ENCODE measurements at regions not wholly inside any gene's neighbourhood (a gene's known extent, or its start where the extent isn't known, plus 50 kb on each side); places are given as distances from the start of the nearest gene placed in this dataset.

GRCh38 chr14:51593397-51593796 is 58.3 kb upstream of the FRMD6 start (continued):
- TF ChIP-seq REST (IDR thresholded peaks at IDR 0.05; ENCODE audit: unreplicated experiment) = no peak
- no peak for TF ChIP-seq EZH2phosphoT487 (IDR thresholded peaks at IDR 0.05; ENCODE audit: unreplicated experiment)
- no peak for TF ChIP-seq ZNF114 (CRISPR knock-in tag; IDR thresholded peaks at IDR 0.05)
- no peak for TF ChIP-seq ETS1 (IDR thresholded peaks at IDR 0.05)

- H3K36me3 Mint-ChIP-seq (ENCODE audit: low read depth) = no peaks in the 10 kb centered on the region
- H3K4me2 ChIP-seq = no peak overlapping the region
- ATAC-seq (no peak), DNase-seq (ENCODE audit: low spot score) (no peak)
- no peaks in the 10 kb centered on the region for H3K9me3 Mint-ChIP-seq
- peaks cover 4% of the 10 kb centered on the region; the same call in 1 of the 2 replicates for H3K9me2 ChIP-seq (ENCODE audit: insufficient read depth)
- no peaks in the 10 kb centered on the region for H3K79me2 ChIP-seq (replicated peaks; ENCODE audit: insufficient read depth)
- H3K4me1 Mint-ChIP-seq = peaks cover 17% of the 10 kb centered on the region; the same call in 2 of the 3 replicates
- H3K36me3 ChIP-seq (ENCODE audit: insufficient read depth) = no peaks in the 10 kb centered on the region
- peaks cover 2% of the 10 kb centered on the region for H3K27me3 Mint-ChIP-seq (ENCODE audit: insufficient read depth, low read depth, poor library complexity)
- no peak overlapping the region for H3K27ac ChIP-seq (ENCODE audit: low read depth)
- H3K4me3 ChIP-seq = no peak overlapping the region
- H4K20me1 ChIP-seq (replicated peaks; ENCODE audit: insufficient read depth) = no peaks in the 10 kb centered on the region
- H2AFZ ChIP-seq = no peak overlapping the region
- H3K27me3 ChIP-seq (ENCODE audit: insufficient read depth) = no peaks in the 10 kb centered on the region
- H3K4me3 Mint-ChIP-seq = no peak overlapping the region
- H3K4me1 ChIP-seq (ENCODE audit: insufficient read depth) = peaks cover 11% of the 10 kb centered on the region
- no peak overlapping the region for H3K27ac Mint-ChIP-seq
- H3F3A ChIP-seq (replicated peaks; ENCODE audit: low read depth) = no peaks in the 10 kb centered on the region
- no peak for TF ChIP-seq CTCF (conservative IDR thresholded peaks at IDR 0.05; ENCODE audit: low read depth in 2 of 2)
- TF ChIP-seq STAT1 (IDR thresholded peaks at IDR 0.05; ENCODE audit: unreplicated experiment) = no peak
- TF ChIP-seq EZH2phosphoT487 (IDR thresholded peaks at IDR 0.05; ENCODE audit: unreplicated experiment) = no peak
- no peak for TF ChIP-seq CREB1 (CRISPR knock-in tag; IDR thresholded peaks at IDR 0.05; ENCODE audit: low read depth)
- TF ChIP-seq ZNF331 (CRISPR knock-in tag; IDR thresholded peaks at IDR 0.05; ENCODE audit: low read depth) = no peak
- no peak for TF ChIP-seq REST (IDR thresholded peaks at IDR 0.05; ENCODE audit: unreplicated experiment)
- TF ChIP-seq EZH2 (IDR thresholded peaks at IDR 0.05; ENCODE audit: low read depth, unreplicated experiment) = no peak
- TF ChIP-seq POLR2AphosphoS5 (IDR thresholded peaks at IDR 0.05; ENCODE audit: low read depth) = no peak
- TF ChIP-seq ZNF114 (CRISPR knock-in tag; IDR thresholded peaks at IDR 0.05) = no peak
These were observed 55.7 kb upstream of the FRMD6 start for GRCh38 chr14:51595881-51596455.
